SK-N-SH (cell line): ENCODE measurements at regions not wholly inside any gene's neighbourhood (a gene's known extent, or its start where the extent isn't known, plus 50 kb on each side); places are given as distances from the start of the nearest gene placed in this dataset.

Experiments
- CTCF ChIP-seq: fragments of 200-600 bp; sonication (generic); IDR thresholded peaks from 2 replicates; pipeline ENCODE4 v1.6.1; 2017; ENCODE audit warnings: antibody characterized with exemption, mild to moderate bottlenecking, moderate library complexity
- EZH2phosphoT487 ChIP-seq: fragments of 200-600 bp; sonication (generic); IDR thresholded peaks from 2 replicates; pipeline ENCODE4 v1.6.1; 2017; ENCODE audit warnings: low read depth, mixed run types, mild to moderate bottlenecking, antibody characterized with exemption, moderate library complexity, borderline replicate concordance
- GATA2 ChIP-seq: sonication (generic); formaldehyde crosslinking; IDR thresholded peaks from 2 replicates; pipeline ENCODE4 v1.5.0; 2020; ENCODE audit warnings: mild to moderate bottlenecking, missing genetic modification reagents
- MEF2A ChIP-seq: IDR thresholded peaks from 2 replicates; pipeline ENCODE4 v1.4.0; 2012; ENCODE audit warnings: low read depth, borderline replicate concordance
- MXI1 ChIP-seq: IDR thresholded peaks from 2 replicates; pipeline ENCODE4 v1.6.1; 2012; ENCODE audit warnings: mild to moderate bottlenecking, low read depth, low read length, improper control_type of control experiment
- NFIC ChIP-seq: IDR thresholded peaks from 2 replicates; pipeline ENCODE4 v1.4.0; 2012; ENCODE audit warnings: borderline replicate concordance
- RAD21 ChIP-seq: IDR thresholded peaks from 2 replicates; pipeline ENCODE4 v1.6.1; 2012; ENCODE audit warnings: mild to moderate bottlenecking, low read length
- RCOR1 ChIP-seq: fragments of 150-350 bp; IDR thresholded peaks from 2 replicates; pipeline ENCODE4 v1.6.1; 2017; ENCODE audit warnings: antibody characterized with exemption, low read length
- REST ChIP-seq: IDR thresholded peaks from 2 replicates; pipeline ENCODE4 v1.6.1; 2012; ENCODE audit warnings: mild to moderate bottlenecking, low read depth, low read length, moderate library complexity
- SIN3A ChIP-seq: IDR thresholded peaks from 2 replicates; pipeline ENCODE4 v1.6.1; 2012; ENCODE audit warnings: low read depth, mild to moderate bottlenecking, low read length, moderate library complexity, borderline replicate concordance
- TAF1 ChIP-seq: IDR thresholded peaks from 2 replicates; pipeline ENCODE4 v1.6.1; 2012; ENCODE audit warnings: low read depth, mild to moderate bottlenecking, low read length, moderate library complexity, borderline replicate concordance
- USF2 ChIP-seq: fragments of 150-350 bp; IDR thresholded peaks from 2 replicates; pipeline ENCODE4 v1.6.1; 2017; ENCODE audit warnings: antibody characterized with exemption, low read length, low read depth, borderline replicate concordance
- TF ChIP-seq, protein P1 (sequence below): IDR thresholded peaks from 2 replicates; pipeline ENCODE4 v1.4.0; 2012; ENCODE audit warnings: low read depth, borderline replicate concordance
- TF ChIP-seq, protein P2 (sequence below): IDR thresholded peaks from 2 replicates; pipeline ENCODE4 v1.4.0; 2012; ENCODE audit warnings: low read depth, borderline replicate concordance

GRCh38 chr2:205901491-205901890 is 184.5 kb downstream of the INO80D start:
- TF ChIP-seq RAD21 (no peak), CTCF (no peak), TAF1 (no peak), MXI1 (no peak), RCOR1 (no peak), SIN3A (no peak), NFIC (no peak), USF2 (no peak), EZH2phosphoT487 (no peak), REST (no peak), MEF2A (no peak), GATA2 (no peak)
- TF ChIP-seq, protein P1, sequence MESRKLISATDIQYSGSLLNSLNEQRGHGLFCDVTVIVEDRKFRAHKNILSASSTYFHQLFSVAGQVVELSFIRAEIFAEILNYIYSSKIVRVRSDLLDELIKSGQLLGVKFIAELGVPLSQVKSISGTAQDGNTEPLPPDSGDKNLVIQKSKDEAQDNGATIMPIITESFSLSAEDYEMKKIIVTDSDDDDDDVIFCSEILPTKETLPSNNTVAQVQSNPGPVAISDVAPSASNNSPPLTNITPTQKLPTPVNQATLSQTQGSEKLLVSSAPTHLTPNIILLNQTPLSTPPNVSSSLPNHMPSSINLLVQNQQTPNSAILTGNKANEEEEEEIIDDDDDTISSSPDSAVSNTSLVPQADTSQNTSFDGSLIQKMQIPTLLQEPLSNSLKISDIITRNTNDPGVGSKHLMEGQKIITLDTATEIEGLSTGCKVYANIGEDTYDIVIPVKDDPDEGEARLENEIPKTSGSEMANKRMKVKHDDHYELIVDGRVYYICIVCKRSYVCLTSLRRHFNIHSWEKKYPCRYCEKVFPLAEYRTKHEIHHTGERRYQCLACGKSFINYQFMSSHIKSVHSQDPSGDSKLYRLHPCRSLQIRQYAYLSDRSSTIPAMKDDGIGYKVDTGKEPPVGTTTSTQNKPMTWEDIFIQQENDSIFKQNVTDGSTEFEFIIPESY: no peak
- TF ChIP-seq, protein P2, sequence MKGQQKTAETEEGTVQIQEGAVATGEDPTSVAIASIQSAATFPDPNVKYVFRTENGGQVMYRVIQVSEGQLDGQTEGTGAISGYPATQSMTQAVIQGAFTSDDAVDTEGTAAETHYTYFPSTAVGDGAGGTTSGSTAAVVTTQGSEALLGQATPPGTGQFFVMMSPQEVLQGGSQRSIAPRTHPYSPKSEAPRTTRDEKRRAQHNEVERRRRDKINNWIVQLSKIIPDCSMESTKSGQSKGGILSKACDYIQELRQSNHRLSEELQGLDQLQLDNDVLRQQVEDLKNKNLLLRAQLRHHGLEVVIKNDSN: no peak
